ENCODE measurements at regions not wholly inside any gene's neighbourhood (a gene's known extent, or its start where the extent isn't known, plus 50 kb on each side); places are given as distances from the start of the nearest gene placed in this dataset.
"Not testable (repeated sequence)": the region's sequence is repeated elsewhere in the genome, so short reads cannot be mapped to it uniquely, and the experiment has no call there.

DNA sequence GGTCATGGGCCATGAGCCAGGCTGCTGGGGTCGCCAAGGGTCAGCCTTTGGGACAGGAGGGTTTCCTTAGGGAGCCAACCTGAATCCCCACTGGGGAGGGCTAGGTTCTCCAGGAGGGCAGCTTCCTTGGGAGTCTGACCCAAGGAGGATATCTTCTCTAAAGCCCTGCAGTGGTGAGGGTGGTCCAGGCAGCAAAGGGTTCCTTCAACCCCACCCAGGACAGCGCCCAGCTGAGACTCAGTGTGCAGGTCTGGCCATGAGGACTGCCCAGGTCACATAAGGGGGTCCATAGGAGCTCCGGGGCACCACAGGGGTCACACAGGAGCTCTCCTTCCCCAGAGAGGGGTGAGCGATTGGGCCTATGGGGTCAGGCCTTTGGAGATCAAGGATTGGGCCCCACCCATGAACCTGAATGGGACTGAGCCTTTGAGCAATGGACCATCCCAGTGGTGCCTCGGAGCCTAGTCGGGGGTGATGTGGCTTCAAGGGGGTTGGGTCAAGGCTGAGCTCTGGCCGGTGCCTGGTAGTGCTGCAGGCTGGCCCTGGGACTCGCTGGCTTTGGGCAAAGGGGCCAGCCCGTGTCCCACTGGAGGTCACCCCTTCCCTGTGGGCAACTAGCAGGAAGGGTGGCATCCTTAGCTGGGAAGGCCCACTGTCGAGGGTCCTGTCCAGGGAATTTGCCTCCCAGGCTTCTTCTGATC lies 216.5 kb downstream of the SNRPN start:
- ChIA-PET POLR2A (no interaction called here), CTCF (no interaction called here)
- TF ChIP-seq, protein P1, sequence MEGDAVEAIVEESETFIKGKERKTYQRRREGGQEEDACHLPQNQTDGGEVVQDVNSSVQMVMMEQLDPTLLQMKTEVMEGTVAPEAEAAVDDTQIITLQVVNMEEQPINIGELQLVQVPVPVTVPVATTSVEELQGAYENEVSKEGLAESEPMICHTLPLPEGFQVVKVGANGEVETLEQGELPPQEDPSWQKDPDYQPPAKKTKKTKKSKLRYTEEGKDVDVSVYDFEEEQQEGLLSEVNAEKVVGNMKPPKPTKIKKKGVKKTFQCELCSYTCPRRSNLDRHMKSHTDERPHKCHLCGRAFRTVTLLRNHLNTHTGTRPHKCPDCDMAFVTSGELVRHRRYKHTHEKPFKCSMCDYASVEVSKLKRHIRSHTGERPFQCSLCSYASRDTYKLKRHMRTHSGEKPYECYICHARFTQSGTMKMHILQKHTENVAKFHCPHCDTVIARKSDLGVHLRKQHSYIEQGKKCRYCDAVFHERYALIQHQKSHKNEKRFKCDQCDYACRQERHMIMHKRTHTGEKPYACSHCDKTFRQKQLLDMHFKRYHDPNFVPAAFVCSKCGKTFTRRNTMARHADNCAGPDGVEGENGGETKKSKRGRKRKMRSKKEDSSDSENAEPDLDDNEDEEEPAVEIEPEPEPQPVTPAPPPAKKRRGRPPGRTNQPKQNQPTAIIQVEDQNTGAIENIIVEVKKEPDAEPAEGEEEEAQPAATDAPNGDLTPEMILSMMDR (IDR thresholded peaks at IDR 0.05; ENCODE audit: insufficient read depth, low read length, missing control alignments), result no peak
- H3K4me3 ChIP-seq (ENCODE audit: low read depth, low read length), result no peak overlapping the region
- DNase-seq (ENCODE audit: low read depth, low spot score), result no peak

DNA sequence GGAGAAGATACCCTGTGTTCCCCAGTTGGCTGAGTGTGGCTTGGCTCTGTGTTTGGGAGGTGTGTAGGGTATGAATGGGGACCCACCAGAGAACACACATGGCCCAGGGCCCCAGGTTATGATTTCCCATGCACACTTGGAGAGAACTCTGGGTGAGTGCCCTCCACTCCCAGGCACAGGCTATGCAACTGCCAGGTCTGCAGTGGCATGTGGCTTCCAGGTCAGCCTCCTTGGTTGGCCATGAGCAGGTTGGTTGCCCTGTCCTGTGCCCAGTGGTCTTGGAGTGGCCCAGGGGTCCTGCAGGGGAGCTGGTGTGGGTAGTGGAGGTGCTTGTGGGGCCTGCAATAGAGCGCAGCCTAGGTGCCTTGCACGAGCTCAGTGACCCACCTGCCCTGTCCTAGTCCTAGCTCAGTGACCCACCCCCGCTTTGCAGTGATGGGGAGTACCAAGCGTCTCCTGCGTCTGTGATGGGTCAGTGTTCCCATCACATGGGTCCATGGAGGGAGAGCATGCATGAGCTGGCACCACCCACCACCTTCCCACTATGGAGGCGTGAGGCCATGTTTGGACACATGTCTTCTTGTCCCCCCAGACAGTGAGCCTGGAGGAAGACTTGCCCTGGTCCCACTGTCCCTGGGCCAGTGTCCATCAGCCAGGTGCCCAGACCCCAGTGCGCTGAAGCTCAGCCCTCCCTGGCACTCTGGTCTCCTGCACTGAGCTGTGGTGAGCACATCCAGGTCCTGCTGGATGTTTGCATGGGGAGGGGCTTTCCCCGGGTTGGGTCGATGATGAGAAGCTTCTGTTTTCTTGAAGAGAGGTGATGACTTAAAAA lies 217.3 kb downstream of the SNRPN start:
- no peak overlapping the region for H3K4me3 ChIP-seq (ENCODE audit: low read depth, low read length)
- ChIA-PET POLR2A (no interaction called here), CTCF (no interaction called here)
- TF ChIP-seq, protein P1 (IDR thresholded peaks at IDR 0.05; ENCODE audit: insufficient read depth, low read length, missing control alignments), result no peak
- DNase-seq (ENCODE audit: low read depth, low spot score), result no peak

DNA sequence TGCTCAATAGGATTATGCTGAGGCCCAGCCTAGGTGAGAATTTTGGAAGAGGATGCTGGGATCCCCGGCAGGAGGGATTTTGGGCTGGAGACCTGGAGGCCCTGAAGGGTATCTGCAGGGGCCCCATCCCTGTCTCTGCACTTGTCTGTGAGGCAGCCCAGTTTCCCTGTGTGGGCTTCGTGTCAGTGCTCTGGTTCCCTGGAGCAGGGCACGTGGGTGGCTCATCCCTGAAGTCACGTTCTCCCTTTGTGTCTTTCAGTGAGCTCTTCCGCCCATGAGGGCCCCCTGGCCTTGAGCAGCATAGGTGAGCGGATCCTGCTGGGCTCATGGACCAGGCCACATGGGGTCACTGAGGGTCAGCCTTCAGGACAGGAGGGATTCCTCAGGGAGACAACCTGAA lies 217.9 kb downstream of the SNRPN start:
- H3K4me3 ChIP-seq (ENCODE audit: low read depth, low read length), result no peak overlapping the region
- DNase-seq (ENCODE audit: low read depth, low spot score), result no peak
- ChIA-PET CTCF (no interaction called here), POLR2A (no interaction called here)
- TF ChIP-seq, protein P1 (IDR thresholded peaks at IDR 0.05; ENCODE audit: insufficient read depth, low read length, missing control alignments), result no peak

DNA sequence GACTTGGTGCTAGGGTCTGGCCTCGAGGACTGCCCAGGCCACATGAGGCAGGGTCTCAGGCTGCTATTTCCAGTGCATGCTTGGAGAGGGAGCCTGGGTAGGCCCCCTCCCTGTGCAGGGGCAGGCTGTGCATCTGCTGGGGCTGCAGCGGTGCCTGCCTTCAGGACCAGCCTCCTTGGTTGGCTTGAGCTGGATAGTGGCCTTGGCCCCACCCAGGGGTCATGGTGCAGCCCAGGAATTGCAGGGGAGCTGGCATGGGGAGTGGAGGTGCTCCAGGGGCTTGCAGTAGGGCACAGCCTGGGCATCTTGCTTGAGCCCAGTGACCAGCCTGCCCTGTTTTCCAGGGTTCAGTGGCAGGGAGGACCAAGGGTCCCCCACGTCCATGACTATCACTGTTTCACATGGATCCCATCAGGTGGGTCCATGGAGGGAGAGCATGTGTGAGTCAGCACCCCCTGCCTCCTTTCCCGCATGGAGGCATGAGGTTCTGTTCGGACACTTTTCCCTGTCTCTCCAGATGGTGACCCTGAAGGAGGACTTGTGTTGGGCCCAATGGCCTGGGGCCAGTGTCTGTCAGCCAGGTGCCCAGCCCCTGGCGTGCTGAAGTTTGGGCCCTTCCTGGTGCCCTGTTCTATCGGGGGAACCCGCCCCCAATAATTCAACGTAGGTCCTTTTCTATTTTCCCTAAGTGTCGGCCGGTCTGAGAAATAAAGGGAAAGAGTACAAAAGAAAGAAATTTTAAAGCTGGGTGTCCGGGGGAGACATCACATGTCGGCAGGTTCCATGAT lies 218.6 kb downstream of the SNRPN start:
- POLR2A ChIA-PET, result no interaction called here
- CTCF ChIA-PET, result no interaction called here
- TF ChIP-seq, protein P1 (IDR thresholded peaks at IDR 0.05; ENCODE audit: insufficient read depth, low read length, missing control alignments), result no peak
- DNase-seq (ENCODE audit: low read depth, low spot score), result no peak
- H3K4me3 ChIP-seq (ENCODE audit: low read depth, low read length), result no peak overlapping the region

DNA sequence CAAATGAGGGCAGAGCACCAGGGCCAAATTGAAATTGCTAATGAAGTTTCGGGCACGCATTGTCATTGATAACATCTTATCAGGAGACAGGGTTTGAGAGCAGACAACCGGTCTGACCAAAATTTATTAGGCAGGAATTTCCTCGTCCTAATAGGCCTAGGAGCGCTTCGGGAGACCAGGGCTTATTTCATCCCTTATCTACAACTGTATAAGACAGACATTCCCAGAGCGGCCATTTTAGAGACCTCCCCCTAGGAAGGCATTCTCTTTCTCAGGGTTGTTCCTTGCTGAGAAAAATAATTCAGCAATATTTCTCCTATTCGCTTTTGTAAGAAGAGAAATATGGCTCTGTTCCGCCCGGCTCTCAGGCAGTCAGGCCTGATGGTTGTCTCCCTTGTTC lies 219.4 kb downstream of the SNRPN start:
- POLR2A ChIA-PET, result not testable (repeated sequence)

DNA sequence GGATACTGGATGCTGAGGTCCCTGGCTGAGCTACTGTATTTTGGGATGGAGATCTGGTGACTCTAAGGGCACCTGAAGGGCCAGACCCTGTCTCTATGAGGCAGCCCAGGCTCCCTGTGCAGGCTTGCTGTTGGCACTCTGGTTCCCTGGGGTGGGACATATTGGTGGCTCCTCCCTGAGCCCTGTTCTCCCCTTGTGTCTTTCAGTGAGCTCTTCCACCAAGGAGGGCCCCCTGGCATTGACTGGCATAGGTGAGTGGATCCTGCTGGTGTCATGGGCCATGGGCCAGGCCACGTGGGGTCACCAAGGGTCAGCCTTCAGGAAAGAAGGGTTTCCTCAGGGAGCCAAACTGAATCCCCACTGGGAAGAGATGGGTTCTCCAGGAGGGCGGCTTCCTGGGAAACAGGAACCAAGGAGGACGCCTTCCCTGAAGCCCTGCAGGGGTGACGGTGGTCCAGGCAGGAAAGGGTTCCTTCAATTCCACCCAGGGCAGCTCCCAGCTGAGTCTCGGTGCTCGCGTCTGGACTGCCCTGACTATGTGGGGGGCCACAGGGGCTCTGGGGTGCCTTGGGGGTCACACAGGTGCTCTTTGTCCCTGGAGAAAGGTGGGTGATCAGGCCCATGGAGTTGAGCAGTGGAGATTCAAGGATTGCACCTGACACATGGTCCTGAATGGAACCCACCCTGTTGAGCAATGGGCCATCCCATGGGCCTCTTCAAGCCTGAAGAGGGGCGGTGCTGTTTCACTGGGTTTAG lies 220.4 kb downstream of the SNRPN start:
- H3K4me3 ChIP-seq (ENCODE audit: low read depth, low read length), result no peak overlapping the region
- ChIA-PET CTCF (no interaction called here), POLR2A (no interaction called here)
- DNase-seq (ENCODE audit: low read depth, low spot score), result no peak
- TF ChIP-seq, protein P1 (IDR thresholded peaks at IDR 0.05; ENCODE audit: insufficient read depth, low read length, missing control alignments), result no peak

More for the DNA sequence above, 219.4 kb downstream of the SNRPN start:
- CTCF ChIA-PET; DNase-seq (ENCODE audit: low read depth, low spot score); H3K4me3 ChIP-seq (ENCODE audit: low read depth, low read length): not testable (repeated sequence)
